GM06990 (cell line): ENCODE measurements at regions not wholly inside any gene's neighbourhood (a gene's known extent, or its start where the extent isn't known, plus 50 kb on each side); places are given as distances from the start of the nearest gene placed in this dataset.

Experiments used
- DNase-seq: peaks from one replicate; pipeline ENCODE4 v3.0.0-alpha.2; 2011; ENCODE audit not compliant: insufficient read length; ENCODE audit errors: extremely low read depth
- H3K27me3 ChIP-seq: replicated peaks from 2 replicates; pipeline ENCODE4 v1.6.0; 2011; ENCODE audit warnings: low read length; ENCODE audit not compliant: control insufficient read depth, insufficient read depth
- H3K36me3 ChIP-seq: 2 replicates; pipeline ENCODE4 v1.5.1; 2011; ENCODE audit warnings: low read length; ENCODE audit not compliant: control insufficient read depth, insufficient read depth
- H3K4me3 ChIP-seq: replicated peaks from 2 replicates; pipeline ENCODE4 v1.5.1; 2011; ENCODE audit warnings: low read depth, mild to moderate bottlenecking, control low read depth, low read length
- TF ChIP-seq, protein P1 (sequence below): IDR thresholded peaks from 2 replicates; pipeline ENCODE4 v1.5.1; 2011; ENCODE audit warnings: low read length, control low read depth, mild to moderate bottlenecking, inconsistent platforms; ENCODE audit not compliant: insufficient read depth, poor library complexity, severe bottlenecking

DNA sequence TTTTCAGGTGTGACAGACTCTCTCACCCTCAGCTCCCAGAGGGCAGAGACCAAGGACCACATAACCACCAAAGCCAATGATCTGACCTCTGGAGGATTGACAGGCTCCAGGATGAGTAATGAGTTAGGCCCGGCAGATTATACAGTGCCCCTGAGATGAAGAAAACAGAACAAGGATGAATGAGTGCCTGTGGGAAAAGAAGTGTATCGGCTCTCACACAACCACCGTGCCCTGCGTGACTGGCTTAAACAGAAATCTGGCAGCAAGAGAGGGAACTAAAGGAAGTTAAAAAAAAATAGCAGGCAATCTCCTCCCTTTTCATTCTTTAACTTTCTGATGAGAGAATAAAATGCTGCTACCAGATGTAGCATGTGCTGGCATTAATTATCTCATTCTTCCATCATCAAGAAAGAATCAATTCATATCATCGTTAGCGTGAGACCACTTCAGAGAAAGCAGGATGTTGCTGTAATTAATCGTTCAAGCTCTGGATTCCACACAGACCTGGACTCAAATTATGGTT is 227.5 kb upstream of the COL8A1 start:
- Histone ChIP-seq H3K4me3 (no peak overlapping the region), H3K27me3 (no peaks in the 10 kb centered on the region), H3K36me3 (no peaks in the 10 kb centered on the region)
- TF ChIP-seq, protein P1, sequence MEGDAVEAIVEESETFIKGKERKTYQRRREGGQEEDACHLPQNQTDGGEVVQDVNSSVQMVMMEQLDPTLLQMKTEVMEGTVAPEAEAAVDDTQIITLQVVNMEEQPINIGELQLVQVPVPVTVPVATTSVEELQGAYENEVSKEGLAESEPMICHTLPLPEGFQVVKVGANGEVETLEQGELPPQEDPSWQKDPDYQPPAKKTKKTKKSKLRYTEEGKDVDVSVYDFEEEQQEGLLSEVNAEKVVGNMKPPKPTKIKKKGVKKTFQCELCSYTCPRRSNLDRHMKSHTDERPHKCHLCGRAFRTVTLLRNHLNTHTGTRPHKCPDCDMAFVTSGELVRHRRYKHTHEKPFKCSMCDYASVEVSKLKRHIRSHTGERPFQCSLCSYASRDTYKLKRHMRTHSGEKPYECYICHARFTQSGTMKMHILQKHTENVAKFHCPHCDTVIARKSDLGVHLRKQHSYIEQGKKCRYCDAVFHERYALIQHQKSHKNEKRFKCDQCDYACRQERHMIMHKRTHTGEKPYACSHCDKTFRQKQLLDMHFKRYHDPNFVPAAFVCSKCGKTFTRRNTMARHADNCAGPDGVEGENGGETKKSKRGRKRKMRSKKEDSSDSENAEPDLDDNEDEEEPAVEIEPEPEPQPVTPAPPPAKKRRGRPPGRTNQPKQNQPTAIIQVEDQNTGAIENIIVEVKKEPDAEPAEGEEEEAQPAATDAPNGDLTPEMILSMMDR, result no peak
- no peak for DNase-seq

DNA sequence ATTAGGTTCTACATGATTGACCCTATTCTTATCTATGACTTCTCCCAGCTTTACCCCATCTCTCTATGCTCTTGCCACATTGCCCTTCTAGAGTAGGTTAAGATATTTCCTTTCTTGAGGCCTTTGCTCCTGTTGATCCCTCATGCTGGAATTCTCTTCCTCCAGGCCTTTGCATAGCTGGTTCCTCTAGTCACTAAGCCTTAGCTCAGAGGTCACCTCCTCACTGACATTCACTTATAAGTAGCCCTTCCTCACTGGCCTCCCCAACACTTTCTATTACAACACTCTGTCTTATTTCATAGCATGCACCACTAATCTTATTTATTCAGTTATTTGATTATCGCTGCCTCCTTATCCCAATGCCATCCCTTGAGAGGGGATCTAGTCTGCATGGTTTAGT is 228.4 kb upstream of the COL8A1 start:
- no peak for DNase-seq
- H3K4me3 ChIP-seq, result no peak overlapping the region
- H3K36me3 ChIP-seq, result no peaks in the 10 kb centered on the region
- no peaks in the 10 kb centered on the region for H3K27me3 ChIP-seq
- TF ChIP-seq, protein P1, result no peak

DNA sequence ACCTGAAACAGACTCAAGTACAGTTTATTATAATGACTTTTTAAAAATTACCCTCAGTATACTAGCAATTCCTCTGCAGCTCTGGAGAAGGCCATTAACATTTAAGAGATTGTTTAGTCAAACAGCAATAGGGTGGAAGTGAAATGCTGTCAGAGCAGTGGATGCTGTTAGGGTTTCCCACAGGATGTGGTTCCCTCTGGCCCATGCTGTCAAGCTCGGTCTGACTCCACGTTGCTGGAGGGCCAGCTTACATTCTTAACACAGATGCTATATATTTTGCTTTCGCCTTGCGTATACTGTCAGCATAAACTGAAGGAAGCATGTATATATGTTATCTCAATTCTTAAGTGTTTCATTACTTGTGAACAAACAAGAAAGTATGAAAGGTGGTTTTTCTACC is 231.1 kb upstream of the COL8A1 start:
- Histone ChIP-seq H3K36me3 (no peaks in the 10 kb centered on the region), H3K4me3 (no peak overlapping the region), H3K27me3 (no peaks in the 10 kb centered on the region)
- TF ChIP-seq, protein P1, result no peak
- DNase-seq, result no peak

DNA sequence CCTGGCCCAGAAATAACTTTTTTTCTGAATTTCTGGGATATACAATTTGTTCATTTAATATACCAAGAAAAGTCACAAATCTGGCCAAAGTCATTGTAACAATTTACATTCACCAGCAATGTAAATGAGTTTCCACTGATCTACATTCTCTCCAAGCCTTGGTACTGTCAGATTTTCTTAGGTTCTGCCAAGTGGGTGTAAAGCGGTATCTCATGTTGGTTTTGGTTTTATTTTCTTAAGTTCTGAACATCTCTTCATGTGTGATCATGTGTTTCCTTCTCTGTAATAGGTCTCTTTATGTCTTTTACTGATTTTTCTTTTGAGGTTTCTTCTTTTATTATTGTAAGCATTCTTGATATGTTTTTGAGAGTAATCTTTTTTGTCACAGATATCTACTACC is 235.6 kb upstream of the COL8A1 start:
- Histone ChIP-seq H3K36me3 (no peaks in the 10 kb centered on the region), H3K27me3 (no peaks in the 10 kb centered on the region), H3K4me3 (no peak overlapping the region)
- TF ChIP-seq, protein P1, result no peak
- no peak for DNase-seq

DNA sequence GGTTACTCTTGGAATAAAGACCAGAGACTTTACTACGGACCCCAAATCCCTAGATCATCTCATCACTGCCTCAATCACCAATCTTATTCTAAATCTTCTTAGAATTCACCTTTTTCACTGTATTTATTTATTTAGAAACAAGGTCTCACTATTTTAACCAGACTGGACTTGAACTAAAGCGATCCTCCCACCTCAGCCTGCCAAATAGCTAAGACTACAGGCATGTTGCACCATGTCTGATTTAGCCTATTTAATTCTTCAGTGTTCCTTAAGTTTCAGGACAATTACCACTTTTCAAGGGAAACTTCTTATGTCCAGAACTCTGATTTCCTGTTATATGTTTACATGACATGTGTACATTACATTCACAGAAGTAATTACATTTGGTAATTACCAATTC is 238.0 kb upstream of the COL8A1 start:
- Histone ChIP-seq H3K27me3 (no peaks in the 10 kb centered on the region), H3K36me3 (no peaks in the 10 kb centered on the region), H3K4me3 (no peak overlapping the region)
- TF ChIP-seq, protein P1, result no peak
- DNase-seq, result no peak

DNA sequence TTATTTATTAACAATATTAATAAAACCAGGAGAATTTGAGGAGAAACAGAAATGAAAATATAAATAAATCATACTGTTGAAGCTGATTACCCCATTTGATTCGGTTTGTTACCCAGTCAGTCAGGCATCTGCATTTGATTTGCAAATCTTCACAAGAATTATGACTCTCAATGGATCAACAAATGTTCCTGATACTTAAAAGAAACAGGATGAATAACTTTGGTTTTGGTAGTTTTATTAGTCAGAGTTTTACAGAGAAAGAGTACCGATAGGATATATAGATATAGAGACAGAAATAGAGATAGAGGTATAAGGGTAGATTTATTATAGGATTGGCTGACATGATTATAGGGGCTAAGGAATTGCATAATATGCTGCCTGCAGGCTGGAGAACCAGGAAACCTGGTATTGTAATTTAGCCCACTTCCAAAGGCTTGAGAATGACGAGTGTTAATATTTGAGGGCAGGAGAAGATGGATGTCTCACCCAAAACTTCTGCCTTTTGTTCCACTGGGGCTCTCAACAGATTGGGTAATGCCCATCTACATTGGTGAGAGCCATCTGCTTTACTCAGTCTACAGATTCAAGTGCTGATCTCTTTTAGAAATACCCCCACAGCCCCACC is 241.6 kb upstream of the COL8A1 start:
- TF ChIP-seq, protein P1, result no peak
- H3K27me3 ChIP-seq, result no peaks in the 10 kb centered on the region
- no peak for DNase-seq
- H3K36me3 ChIP-seq, result no peaks in the 10 kb centered on the region
- no peak overlapping the region for H3K4me3 ChIP-seq
